Skin of body (tissue), 1 donor: ENCODE measurements at regions not wholly inside any gene's neighbourhood (a gene's known extent, or its start where the extent isn't known, plus 50 kb on each side); places are given as distances from the start of the nearest gene placed in this dataset.

Experiments
- DNase-seq: peaks from one replicate; lab custom pipeline; 2025; lab: John Stamatoyannopoulos, UW

- no peak for DNase-seq
These were observed 146.1 kb upstream of the GSE1 start for GRCh38 chr16:85466989-85467388.

GRCh38 chr16:85469929-85470590, 143.1 kb upstream of the GSE1 start:
- DNase-seq, result no peak

GRCh38 chr16:85470873-85471272, 142.2 kb upstream of the GSE1 start:
- no peak for DNase-seq

GRCh38 chr16:85471469-85472431, 141.4 kb upstream of the GSE1 start:
- DNase-seq, result no peak

- DNase-seq, result no peak
These were observed 140.6 kb upstream of the GSE1 start for GRCh38 chr16:85472514-85472913.

- DNase-seq, result no peak
These were observed 139.8 kb upstream of the GSE1 start for GRCh38 chr16:85473323-85473722.

GRCh38 chr16:85473909-85474620, 139.1 kb upstream of the GSE1 start:
- peak; percentile 12 for DNase-seq

GRCh38 chr16:85474621-85475217, 138.4 kb upstream of the GSE1 start:
- no peak for DNase-seq

GRCh38 chr16:85475233-85475632, 137.9 kb upstream of the GSE1 start:
- no peak for DNase-seq

GRCh38 chr16:85475691-85476300, 137.3 kb upstream of the GSE1 start:
- DNase-seq, result no peak

GRCh38 chr16:85476389-85476788, 136.7 kb upstream of the GSE1 start:
- no peak for DNase-seq

- no peak for DNase-seq
These were observed 135.2 kb upstream of the GSE1 start for GRCh38 chr16:85477801-85478363.

- DNase-seq, result no peak
These were observed 133.0 kb upstream of the GSE1 start for GRCh38 chr16:85479972-85480726.

- DNase-seq, result no peak
These were observed 132.4 kb upstream of the GSE1 start for GRCh38 chr16:85480727-85481101.

- no peak for DNase-seq
These were observed 131.9 kb upstream of the GSE1 start for GRCh38 chr16:85481206-85481605.

- DNase-seq, result no peak
These were observed 131.4 kb upstream of the GSE1 start for GRCh38 chr16:85481738-85482137.

- DNase-seq, result no peak
These were observed 129.7 kb upstream of the GSE1 start for GRCh38 chr16:85483424-85483823.

GRCh38 chr16:85484347-85485300, 128.5 kb upstream of the GSE1 start:
- no peak for DNase-seq

- no peak for DNase-seq
These were observed 127.7 kb upstream of the GSE1 start for GRCh38 chr16:85485379-85485778.
